Inferior parietal cortex (tissue), 1 donor: ENCODE measurements at regions not wholly inside any gene's neighbourhood (a gene's known extent, or its start where the extent isn't known, plus 50 kb on each side); places are given as distances from the start of the nearest gene placed in this dataset.
"Not testable (repeated sequence)": the region's sequence is repeated elsewhere in the genome, so short reads cannot be mapped to it uniquely, and the experiment has no call there.

Source experiments
- DNase-seq: peaks from one replicate; pipeline ENCODE4 v3.0.0-alpha.2; 2016; ENCODE audit errors: extremely low spot score

- no peak for DNase-seq
Observed at GRCh38 chr6:169406804-169407203, 153.2 kb upstream of the THBS2 start.

GRCh38 chr6:169406034-169406433 lies 152.4 kb upstream of the THBS2 start:
- no peak for DNase-seq

GRCh38 chr6:169404828-169405227 lies 151.2 kb upstream of the THBS2 start:
- no peak for DNase-seq

GRCh38 chr6:169398342-169399105 lies 144.9 kb upstream of the THBS2 start:
- DNase-seq = no peak

- DNase-seq = no peak
Observed at GRCh38 chr6:169397684-169398083, 144.0 kb upstream of the THBS2 start.

- no peak for DNase-seq
Observed at GRCh38 chr6:169396554-169397163, 143.0 kb upstream of the THBS2 start.

- DNase-seq = not testable (repeated sequence)
Observed at GRCh38 chr6:169396009-169396539, 142.4 kb upstream of the THBS2 start.

- DNase-seq = no peak
Observed at GRCh38 chr6:169395080-169395805, 141.6 kb upstream of the THBS2 start.

- DNase-seq = no peak
Observed at GRCh38 chr6:169393753-169394152, 140.1 kb upstream of the THBS2 start.

GRCh38 chr6:169391473-169392071 lies 137.9 kb upstream of the THBS2 start:
- no peak for DNase-seq

- DNase-seq = no peak
Observed at GRCh38 chr6:169388395-169389166, 134.9 kb upstream of the THBS2 start.

GRCh38 chr6:169387809-169388383 lies 134.2 kb upstream of the THBS2 start:
- no peak for DNase-seq

GRCh38 chr6:169386411-169387057 lies 132.9 kb upstream of the THBS2 start:
- DNase-seq = no peak

- DNase-seq = no peak
Observed at GRCh38 chr6:169385237-169385880, 131.7 kb upstream of the THBS2 start.

GRCh38 chr6:169384291-169384690 lies 130.6 kb upstream of the THBS2 start:
- DNase-seq = no peak

GRCh38 chr6:169383265-169383664 lies 129.6 kb upstream of the THBS2 start:
- no peak for DNase-seq

GRCh38 chr6:169382735-169383134 lies 129.1 kb upstream of the THBS2 start:
- DNase-seq = no peak

GRCh38 chr6:169381988-169382387 lies 128.3 kb upstream of the THBS2 start:
- DNase-seq = no peak

GRCh38 chr6:169380493-169380892 lies 126.8 kb upstream of the THBS2 start:
- DNase-seq = no peak

- no peak for DNase-seq
Observed at GRCh38 chr6:169379495-169380070, 125.9 kb upstream of the THBS2 start.
